Mucosa of gallbladder (tissue), 1 donor: ENCODE measurements at regions not wholly inside any gene's neighbourhood (a gene's known extent, or its start where the extent isn't known, plus 50 kb on each side); places are given as distances from the start of the nearest gene placed in this dataset.
"Not testable (repeated sequence)": the region's sequence is repeated elsewhere in the genome, so short reads cannot be mapped to it uniquely, and the experiment has no call there.

Experiments
- DNase-seq: peaks from one replicate; pipeline ENCODE4 v3.0.0-alpha.2; 2020; ENCODE audit warnings: low spot score
- donor health status: DM: no; HTN: no; CAD: no.

- no peak for DNase-seq
Observed at GRCh38 chr6:6867404-6867799, 240.4 kb upstream of the RREB1 start.

DNA sequence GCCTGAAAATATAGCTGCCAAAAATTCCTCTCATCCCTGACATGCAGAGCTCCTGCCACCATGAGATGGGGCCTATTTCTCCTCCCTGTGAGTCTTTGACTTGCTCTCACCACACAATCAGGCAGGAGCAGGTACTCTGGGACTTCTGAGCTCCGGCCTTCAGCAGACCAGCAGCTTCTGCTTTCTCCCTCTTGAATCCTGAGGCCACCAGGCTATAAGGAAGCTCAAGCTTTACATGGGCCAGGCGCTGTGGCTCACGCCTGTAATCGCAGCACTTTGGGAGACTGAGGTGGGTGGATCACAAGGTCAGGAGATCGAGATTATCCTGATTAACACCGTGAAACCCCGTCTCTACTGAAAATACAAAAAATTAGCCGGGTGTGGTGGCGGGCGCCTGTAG is 238.7 kb upstream of the RREB1 start:
- DNase-seq, result no peak

GRCh38 chr6:6870921-6871320 is 236.8 kb upstream of the RREB1 start:
- no peak for DNase-seq

GRCh38 chr6:6872459-6873344 is 235.1 kb upstream of the RREB1 start:
- DNase-seq, result no peak

DNA sequence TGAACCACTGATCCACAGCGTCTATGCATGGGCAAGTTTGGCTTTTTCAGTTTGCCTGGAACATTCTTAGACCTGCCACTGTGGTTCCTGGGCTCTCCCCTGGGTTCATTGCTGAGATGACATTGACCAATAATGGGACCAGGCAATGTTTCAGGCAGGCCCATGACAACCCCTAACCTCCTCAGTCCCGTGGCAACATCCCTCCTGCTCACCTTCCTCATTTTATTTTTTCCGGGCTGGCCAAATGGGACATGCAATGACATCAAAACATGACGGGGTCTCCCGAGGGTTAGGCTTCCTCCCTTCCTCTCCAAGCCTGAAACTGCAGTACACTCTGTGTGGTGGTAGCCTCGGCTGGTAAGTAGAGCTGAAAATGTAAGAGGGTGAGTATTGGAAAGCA is 234.0 kb upstream of the RREB1 start:
- DNase-seq, result no peak

DNA sequence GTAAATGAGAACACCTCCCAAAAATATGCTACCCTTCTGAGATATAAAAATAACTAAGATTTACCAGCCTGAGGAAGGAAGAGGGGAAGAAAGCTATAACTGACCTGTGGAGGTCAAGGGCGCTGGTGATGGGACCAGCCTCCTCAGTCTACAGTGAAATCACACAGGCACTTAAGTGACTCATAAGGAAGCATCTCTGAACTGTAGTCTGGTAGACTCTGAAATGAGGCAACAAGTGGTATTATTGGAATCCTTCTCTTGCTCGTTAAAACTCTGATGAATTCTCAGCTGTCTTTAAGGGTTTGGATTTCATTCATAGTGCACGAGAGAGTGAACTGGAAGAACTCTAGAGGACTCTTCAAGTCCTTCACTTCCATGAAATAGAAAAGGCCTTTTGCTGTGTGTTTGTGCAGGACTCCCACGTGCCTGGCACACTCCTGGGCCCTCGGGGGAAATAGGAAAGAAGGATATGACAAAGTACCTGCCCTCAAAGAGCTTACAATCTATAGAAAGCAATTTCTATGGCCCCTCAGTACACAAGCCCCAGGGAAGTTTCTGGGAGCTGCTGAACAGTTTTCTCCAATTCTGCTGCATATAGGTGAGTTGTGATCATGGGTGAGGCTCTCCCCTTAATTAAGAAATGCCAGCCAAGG is 231.8 kb upstream of the RREB1 start:
- no peak for DNase-seq

DNA sequence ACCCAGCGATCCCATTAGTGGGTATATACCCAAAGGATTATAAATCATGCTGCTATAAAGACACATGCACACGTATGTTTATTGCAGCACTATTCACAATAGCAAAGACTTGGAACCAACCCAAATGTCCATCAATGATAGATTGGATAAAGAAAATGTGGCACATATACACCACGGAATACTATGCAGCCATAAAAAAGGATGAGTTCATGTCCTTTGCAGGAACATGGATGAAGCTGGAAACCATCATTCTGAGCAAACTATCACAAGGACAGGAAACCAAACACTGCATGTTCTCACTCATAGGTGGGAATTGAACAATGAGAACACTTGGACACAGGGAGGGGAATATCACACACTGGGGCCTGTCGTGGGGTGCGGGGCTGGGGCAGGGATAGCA is 230.0 kb upstream of the RREB1 start:
- not testable (repeated sequence) for DNase-seq

- DNase-seq, result no peak
Observed at GRCh38 chr6:6878887-6879585, 228.7 kb upstream of the RREB1 start.

DNA sequence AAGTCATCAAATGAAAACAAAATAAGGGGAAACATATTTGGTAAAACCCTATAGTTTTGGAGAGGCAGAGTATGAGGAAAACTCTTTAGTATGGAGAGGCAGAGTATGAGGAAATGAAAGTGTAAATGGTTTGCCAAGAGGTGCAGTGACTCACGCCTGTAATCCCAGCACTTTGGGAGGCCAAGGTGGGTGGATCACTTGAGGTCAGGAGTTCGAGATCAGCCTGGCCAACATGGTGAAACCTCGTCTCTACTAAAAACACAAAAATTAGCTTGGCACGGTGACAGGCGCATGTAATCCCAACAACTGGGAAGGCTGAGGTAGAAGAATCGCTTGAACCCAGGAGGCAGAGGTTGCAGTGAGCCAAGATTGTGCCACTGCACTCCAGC is 228.2 kb upstream of the RREB1 start:
- DNase-seq, result not testable (repeated sequence)

DNA sequence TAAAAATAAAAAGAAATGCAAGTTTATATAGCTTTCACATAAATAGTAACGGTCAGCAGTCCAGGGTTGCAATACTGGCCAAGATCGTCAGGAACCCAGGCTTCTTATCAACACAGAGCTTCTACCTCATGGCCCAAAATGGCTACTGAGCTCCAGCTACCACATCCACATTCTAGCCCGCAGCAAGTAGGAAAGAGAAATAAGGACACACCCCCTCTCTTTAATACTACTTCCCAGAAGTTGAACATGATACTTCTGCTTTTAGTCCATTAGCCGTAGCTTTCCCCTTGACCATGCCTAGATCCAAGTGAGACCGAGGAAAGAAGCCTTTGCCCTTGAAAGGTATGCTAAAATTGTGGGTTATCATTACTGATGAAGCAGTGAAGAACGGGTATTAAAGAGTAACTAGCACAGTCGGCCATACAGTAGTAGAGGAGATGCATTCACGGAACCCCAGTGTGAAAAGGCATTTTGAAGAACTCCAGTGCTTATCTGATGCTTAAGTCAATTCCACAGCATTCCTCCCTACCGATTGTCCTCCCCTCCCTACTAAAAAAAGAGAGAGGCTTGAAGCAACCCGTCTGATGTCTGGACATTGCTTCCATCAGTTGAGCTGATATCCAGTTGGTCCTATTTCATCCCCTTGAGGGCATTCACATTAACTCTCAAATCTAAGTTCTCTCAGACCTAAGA is 226.9 kb upstream of the RREB1 start:
- DNase-seq, result no peak

GRCh38 chr6:6881438-6882225 is 226.1 kb upstream of the RREB1 start:
- DNase-seq, result no peak

- no peak for DNase-seq
Observed at GRCh38 chr6:6882592-6882991, 225.2 kb upstream of the RREB1 start.

- no peak for DNase-seq
Observed at GRCh38 chr6:6883011-6883410, 224.8 kb upstream of the RREB1 start.

GRCh38 chr6:6884193-6884627 is 223.6 kb upstream of the RREB1 start:
- DNase-seq, result no peak

- DNase-seq, result no peak
Observed at GRCh38 chr6:6884916-6885315, 222.8 kb upstream of the RREB1 start.

GRCh38 chr6:6885521-6886170 is 222.1 kb upstream of the RREB1 start:
- peak; percentile 50 for DNase-seq

GRCh38 chr6:6886171-6886885 is 221.4 kb upstream of the RREB1 start:
- DNase-seq, result no peak

GRCh38 chr6:6886886-6887285 is 220.9 kb upstream of the RREB1 start:
- no peak for DNase-seq

GRCh38 chr6:6889601-6890000 is 218.2 kb upstream of the RREB1 start:
- DNase-seq, result no peak

- DNase-seq, result peak; percentile 52
Observed at GRCh38 chr6:6890400-6890858, 217.3 kb upstream of the RREB1 start.
